ENCODE measurements at regions not wholly inside any gene's neighbourhood (a gene's known extent, or its start where the extent isn't known, plus 50 kb on each side); places are given as distances from the start of the nearest gene placed in this dataset.

- no peak for DNase-seq
Observed at GRCh38 chr10:29924436-29924835, 134.9 kb downstream of the JCAD start.

GRCh38 chr10:29923416-29923965, 135.9 kb downstream of the JCAD start:
- DNase-seq = no peak

- DNase-seq = no peak
Observed at GRCh38 chr10:29922892-29923291, 136.5 kb downstream of the JCAD start.

- no peak for DNase-seq
Observed at GRCh38 chr10:29922226-29922625, 137.2 kb downstream of the JCAD start.

GRCh38 chr10:29921071-29921446, 138.3 kb downstream of the JCAD start:
- DNase-seq = no peak

- DNase-seq = no peak
Observed at GRCh38 chr10:29920408-29921070, 138.8 kb downstream of the JCAD start.

GRCh38 chr10:29918623-29919400, 140.6 kb downstream of the JCAD start:
- DNase-seq = no peak

- DNase-seq = no peak
Observed at GRCh38 chr10:29917311-29917710, 142.1 kb downstream of the JCAD start.

- DNase-seq = no peak
Observed at GRCh38 chr10:29916669-29917068, 142.7 kb downstream of the JCAD start.

GRCh38 chr10:29914986-29915785, 144.2 kb downstream of the JCAD start:
- DNase-seq = no peak

GRCh38 chr10:29908962-29909361, 150.4 kb downstream of the JCAD start:
- no peak for DNase-seq

- no peak for DNase-seq
Observed at GRCh38 chr10:29900865-29901264, 158.5 kb downstream of the JCAD start.

- no peak for DNase-seq
Observed at GRCh38 chr10:29897999-29898716, 161.2 kb downstream of the JCAD start.

- no peak for DNase-seq
Observed at GRCh38 chr10:29897430-29897829, 162.0 kb downstream of the JCAD start.

GRCh38 chr10:29896053-29896452, 163.3 kb downstream of the JCAD start:
- no peak for DNase-seq

GRCh38 chr10:29895456-29895855, 163.9 kb downstream of the JCAD start:
- DNase-seq = no peak

GRCh38 chr10:29888321-29888720, 171.1 kb downstream of the JCAD start:
- no peak for DNase-seq

GRCh38 chr10:29886299-29886698, 173.1 kb downstream of the JCAD start:
- DNase-seq = no peak

GRCh38 chr10:29883231-29883630, 176.2 kb downstream of the JCAD start:
- no peak for DNase-seq

GRCh38 chr10:29882766-29883165, 176.6 kb downstream of the JCAD start:
- no peak for DNase-seq

GRCh38 chr10:29881811-29882210, 177.6 kb downstream of the JCAD start:
- no peak for DNase-seq

GRCh38 chr10:29881336-29881771, 178.0 kb downstream of the JCAD start:
- no peak for DNase-seq

GRCh38 chr10:29880856-29881255, 178.5 kb downstream of the JCAD start:
- no peak for DNase-seq
